ENCODE measurements at regions not wholly inside any gene's neighbourhood (a gene's known extent, or its start where the extent isn't known, plus 50 kb on each side); places are given as distances from the start of the nearest gene placed in this dataset.

GRCh38 chr12:100692502-100692901 is 102.1 kb upstream of the ANO4 start:
- 89% methylated on average over 1 of the region's 1 CpG for WGBS
- Histone ChIP-seq H3K9me3 (no peaks in the 10 kb centered on the region), H3K27ac (replicated peaks in 1 of 4) (no peak overlapping the region), H3K27me3 (peaks cover 0 to 4% (median 0%) of the 10 kb centered on the region in 4 donors), H3K4me1 (no peaks in the 10 kb centered on the region), H3K36me3 (no peaks in the 10 kb centered on the region), H3K4me3 (no peak overlapping the region)
- intact Hi-C loops (cut with DNase I), result no loop called here
- TF ChIP-seq POLR2AphosphoS5 (IDR thresholded peaks at IDR 0.05), result no peak
- no peak for TF ChIP-seq POLR2A (IDR thresholded peaks at IDR 0.05; ENCODE audit: low read depth)
- TF ChIP-seq EP300 (IDR thresholded peaks at IDR 0.05), result no peak
- TF ChIP-seq CTCF (IDR thresholded peaks at IDR 0.05), result no peak
- no peak for DNase-seq (ENCODE audit: extremely low spot score)

DNA sequence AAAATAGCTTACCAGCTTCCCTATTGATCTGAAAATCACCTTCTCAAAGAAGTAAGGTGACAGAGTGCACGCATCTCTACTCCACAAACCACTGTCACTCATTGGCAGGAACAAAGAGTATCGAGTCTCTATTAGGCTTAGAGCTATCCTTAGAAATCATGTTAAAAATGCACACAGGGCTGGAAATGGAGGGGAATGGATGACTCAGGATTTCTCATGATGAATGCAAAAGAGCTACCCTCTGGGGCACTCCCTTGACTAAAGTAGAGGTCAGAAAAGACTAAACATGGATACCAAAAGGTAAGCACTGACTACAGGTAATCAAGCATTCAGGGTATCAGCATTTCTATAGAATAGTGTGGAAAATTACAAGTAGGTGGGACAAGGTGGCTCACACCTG is 96.1 kb upstream of the ANO4 start:
- Histone ChIP-seq H3K36me3 (no peaks in the 10 kb centered on the region), H3K4me1 (no peaks in the 10 kb centered on the region), H3K27me3 (peaks cover 0 to 4% (median 0%) of the 10 kb centered on the region in 4 donors), H3K27ac (replicated peaks in 1 of 4) (no peak overlapping the region), H3K4me3 (no peak overlapping the region), H3K9me3 (no peaks in the 10 kb centered on the region)
- WGBS, result 73% methylated on average over 2 of the region's 2 CpGs
- TF ChIP-seq CTCF (IDR thresholded peaks at IDR 0.05) (no peak), POLR2AphosphoS5 (IDR thresholded peaks at IDR 0.05) (no peak), EP300 (IDR thresholded peaks at IDR 0.05) (no peak), POLR2A (IDR thresholded peaks at IDR 0.05; ENCODE audit: low read depth) (no peak)
- no peak for DNase-seq (ENCODE audit: extremely low spot score)
- intact Hi-C loops (cut with DNase I), result no loop called here

DNA sequence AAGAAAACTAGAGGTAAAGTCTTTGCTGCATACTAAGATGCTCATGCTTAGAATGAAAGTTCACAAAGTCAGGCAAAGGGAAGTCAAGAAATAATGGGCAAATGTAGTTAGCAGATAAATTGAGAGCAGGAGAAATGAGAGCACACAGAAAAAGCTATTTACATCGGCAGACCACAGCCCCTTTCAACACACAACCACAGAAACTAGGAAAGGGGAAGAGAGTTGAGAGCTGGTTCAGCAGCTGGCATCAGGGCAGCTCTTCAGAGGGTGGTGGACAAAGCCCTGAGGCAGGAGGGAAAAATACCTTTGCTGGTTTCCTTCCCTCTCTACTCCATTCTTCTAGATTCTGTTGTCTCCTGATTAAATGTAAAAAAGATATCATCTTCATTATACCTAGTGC is 95.4 kb upstream of the ANO4 start:
- no peak overlapping the region for H3K4me3 ChIP-seq
- peaks cover 0 to 4% (median 0%) of the 10 kb centered on the region in 4 donors for H3K27me3 ChIP-seq

GRCh38 chr12:100703337-100703736 is 91.2 kb upstream of the ANO4 start:
- no peaks in the 10 kb centered on the region for H3K36me3 ChIP-seq
- 83% methylated on average over 2 of the region's 2 CpGs for WGBS
- no peaks in the 10 kb centered on the region for H3K4me1 ChIP-seq
- no peaks in the 10 kb centered on the region for H3K9me3 ChIP-seq
- TF ChIP-seq POLR2AphosphoS5 (IDR thresholded peaks at IDR 0.05) (no peak), POLR2A (IDR thresholded peaks at IDR 0.05; ENCODE audit: low read depth) (no peak), EP300 (IDR thresholded peaks at IDR 0.05) (no peak), CTCF (IDR thresholded peaks at IDR 0.05) (no peak)
- H3K27me3 ChIP-seq, result no peaks in the 10 kb centered on the region
- H3K27ac ChIP-seq (replicated peaks in 1 of 4), result no peak overlapping the region
- no peak for DNase-seq (ENCODE audit: extremely low spot score)
- no peak overlapping the region for H3K4me3 ChIP-seq
- intact Hi-C loops (cut with DNase I), result no loop called here

More for the DNA sequence above, 95.4 kb upstream of the ANO4 start:
- Histone ChIP-seq H3K9me3 (no peaks in the 10 kb centered on the region), H3K27ac (replicated peaks in 1 of 4) (no peak overlapping the region), H3K4me1 (no peaks in the 10 kb centered on the region), H3K36me3 (no peaks in the 10 kb centered on the region)
- TF ChIP-seq POLR2AphosphoS5 (IDR thresholded peaks at IDR 0.05) (no peak), EP300 (IDR thresholded peaks at IDR 0.05) (no peak), CTCF (IDR thresholded peaks at IDR 0.05) (no peak), POLR2A (IDR thresholded peaks at IDR 0.05; ENCODE audit: low read depth) (no peak)
- intact Hi-C loops (cut with DNase I), result no loop called here
- WGBS, result 74% methylated on average over 1 of the region's 1 CpG
- DNase-seq (ENCODE audit: extremely low spot score), result no peak

DNA sequence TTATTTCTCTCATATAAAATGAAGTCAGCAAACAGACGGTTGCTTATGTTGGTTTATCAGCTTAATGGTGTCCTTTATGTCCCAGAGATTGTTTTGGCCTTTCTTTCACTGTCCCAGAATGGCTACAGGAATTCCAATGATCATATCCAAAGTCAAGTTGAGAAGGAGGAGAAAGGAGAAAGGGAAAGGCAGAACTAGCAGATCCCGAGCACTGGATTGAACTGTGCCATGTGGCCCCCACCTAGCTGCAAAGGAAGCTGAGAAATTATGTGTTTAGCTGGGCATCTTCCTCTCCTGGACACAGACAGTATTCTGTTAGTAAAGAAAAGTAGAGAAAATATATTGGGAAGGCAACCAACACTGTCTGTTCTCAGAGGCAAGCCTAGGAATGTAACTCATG is 90.7 kb upstream of the ANO4 start:
- H3K4me3 ChIP-seq, result no peak overlapping the region
- no peak for TF ChIP-seq POLR2A (IDR thresholded peaks at IDR 0.05; ENCODE audit: low read depth)
- no peak for TF ChIP-seq CTCF (IDR thresholded peaks at IDR 0.05)
- no peak for TF ChIP-seq EP300 (IDR thresholded peaks at IDR 0.05)
- no peak for TF ChIP-seq POLR2AphosphoS5 (IDR thresholded peaks at IDR 0.05)
- H3K9me3 ChIP-seq, result no peaks in the 10 kb centered on the region
- H3K27ac ChIP-seq (replicated peaks in 1 of 4), result no peak overlapping the region
- H3K36me3 ChIP-seq, result no peaks in the 10 kb centered on the region
- H3K4me1 ChIP-seq, result no peaks in the 10 kb centered on the region
- no peaks in the 10 kb centered on the region for H3K27me3 ChIP-seq
- intact Hi-C loops (cut with DNase I), result no loop called here
- WGBS, result 80% methylated on average over 2 of the region's 2 CpGs
- DNase-seq (ENCODE audit: extremely low spot score), result no peak

Data from esophagus muscularis mucosa (tissue), 4 donors.